Spleen (tissue), 7 donors: ENCODE measurements at regions not wholly inside any gene's neighbourhood (a gene's known extent, or its start where the extent isn't known, plus 50 kb on each side); places are given as distances from the start of the nearest gene placed in this dataset.

ENCODE experiments used
- CTCF ChIP-seq, 11 experiments: fragments of 200-600 bp in 7 of 11; fragments of 450-650 bp in 4 of 11; sonication (generic) in 4 of 11; IDR thresholded peaks in 8 of 11; conservative IDR thresholded peaks in 3 of 11; 1 replicate in 7 of 11; 2 replicates in 4 of 11; pipeline versions ENCODE4 v1.4.0 to v1.8.0; 2016 to 2021; ENCODE audit warnings: antibody characterized with exemption in 11 of 11, inconsistent platforms in 4 of 11, mild to moderate bottlenecking in 1 of 11
- POLR2A ChIP-seq, 3 donors: fragments of 450-650 bp; IDR thresholded peaks; one replicate each; pipeline ENCODE4 v1.5.1; 2017; ENCODE audit warnings: antibody characterized with exemption in 3 of 3, mild to moderate bottlenecking in 1 of 3
- POLR2AphosphoS5 ChIP-seq, 3 donors: sonication (generic); formaldehyde crosslinking; IDR thresholded peaks; one replicate each; pipeline ENCODE4 v1.5.1; 2017; ENCODE audit warnings: antibody characterized with exemption in 3 of 3
- donor health status: DM: no; HTN: no; CAD: no; lungs with moderate emphysema.
- donor health status: DM: no; HTN: no; CAD: no.
- donor health status: DM: no; HTN: no; CAD: no.

GRCh38 chr1:83561346-83561745, 437.6 kb downstream of the TTLL7 start:
- TF ChIP-seq CTCF (IDR thresholded peaks at IDR 0.05 in 8 of 11, conservative IDR thresholded peaks at IDR 0.05 in 3 of 11) (no peak), POLR2A (IDR thresholded peaks at IDR 0.05) (no peak), POLR2AphosphoS5 (IDR thresholded peaks at IDR 0.05) (no peak)
